Thymus (tissue), 11 donors: ENCODE measurements at regions not wholly inside any gene's neighbourhood (a gene's known extent, or its start where the extent isn't known, plus 50 kb on each side); places are given as distances from the start of the nearest gene placed in this dataset.

Experiments used
- DNase-seq, 9 donors: peaks; one replicate each; pipeline ENCODE4 v3.0.0-alpha.2; 2013; ENCODE audit warnings: low spot score in 9 of 9, low read depth in 6 of 9, missing footprints in 1 of 9
- H3K27ac ChIP-seq, 2 donors: one replicate each; pipeline ENCODE4 v1.5.1; 2013; ENCODE audit warnings: control low read depth in 1 of 2, low read depth in 1 of 2, low read length in 1 of 2, mild to moderate bottlenecking in 1 of 2, moderate library complexity in 1 of 2
- H3K27me3 ChIP-seq, 2 donors: one replicate each; pipeline ENCODE4 v1.5.1; 2013; ENCODE audit warnings: low read length in 1 of 2; ENCODE audit not compliant: control insufficient read depth in 2 of 2, insufficient read depth in 1 of 2
- H3K36me3 ChIP-seq, 2 donors: one replicate each; pipeline ENCODE4 v1.5.1; 2013; ENCODE audit warnings: low read length in 1 of 2, mild to moderate bottlenecking in 1 of 2, moderate library complexity in 1 of 2; ENCODE audit not compliant: control insufficient read depth in 2 of 2, insufficient read depth in 2 of 2
- H3K4me1 ChIP-seq, 2 donors: one replicate each; pipeline ENCODE4 v1.5.1; 2013; ENCODE audit warnings: low read length in 2 of 2; ENCODE audit not compliant: control insufficient read depth in 2 of 2, insufficient read depth in 2 of 2
- H3K4me3 ChIP-seq, 2 donors: one replicate each; pipeline ENCODE4 v1.5.1; 2013; ENCODE audit warnings: low read length in 2 of 2, control low read depth in 1 of 2, mild to moderate bottlenecking in 1 of 2
- H3K9me3 ChIP-seq, 2 donors: one replicate each; pipeline ENCODE4 v1.5.1; 2013; ENCODE audit warnings: low read length in 1 of 2, mild to moderate bottlenecking in 1 of 2; ENCODE audit not compliant: control insufficient read depth in 2 of 2, insufficient read depth in 1 of 2
- WGBS: extraction: QIAGEN DNeasy Blood & Tissue Kit; methylation state at CpG from one replicate; pipeline ENCODE4 v1.1.7; 2013; 5-methylcytosine and 5-hydroxymethylcytosine counted together
- donor health status: healthy.

DNA sequence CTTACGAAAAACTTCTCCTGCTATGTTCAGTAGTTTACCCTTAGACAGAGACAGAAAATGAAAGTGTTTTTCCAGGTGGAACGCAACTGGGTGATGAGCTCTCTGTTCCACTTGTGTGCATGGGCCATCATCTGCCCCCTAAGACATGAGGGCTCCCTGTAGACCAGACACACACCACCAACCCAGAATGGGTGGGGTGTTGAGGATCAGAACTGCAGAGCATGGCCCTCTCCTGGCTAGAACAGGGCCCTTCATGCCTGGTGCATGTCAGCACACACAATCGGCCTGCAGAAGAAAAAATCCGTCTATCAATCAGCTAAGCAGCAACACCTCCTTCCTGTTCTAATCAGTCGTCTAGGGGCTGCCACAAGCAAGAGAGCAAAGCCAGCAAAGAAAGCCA, 186.2 kb upstream of the INHBA start:
- Histone ChIP-seq H3K27me3 (no peaks in the 10 kb centered on the region), H3K27ac (no peak overlapping the region), H3K4me1 (no peaks in the 10 kb centered on the region), H3K9me3 (no peaks in the 10 kb centered on the region), H3K36me3 (no peaks in the 10 kb centered on the region), H3K4me3 (no peak overlapping the region)
- WGBS: 76% methylated on average over 5 of the region's 5 CpGs
- no peak for DNase-seq

DNA sequence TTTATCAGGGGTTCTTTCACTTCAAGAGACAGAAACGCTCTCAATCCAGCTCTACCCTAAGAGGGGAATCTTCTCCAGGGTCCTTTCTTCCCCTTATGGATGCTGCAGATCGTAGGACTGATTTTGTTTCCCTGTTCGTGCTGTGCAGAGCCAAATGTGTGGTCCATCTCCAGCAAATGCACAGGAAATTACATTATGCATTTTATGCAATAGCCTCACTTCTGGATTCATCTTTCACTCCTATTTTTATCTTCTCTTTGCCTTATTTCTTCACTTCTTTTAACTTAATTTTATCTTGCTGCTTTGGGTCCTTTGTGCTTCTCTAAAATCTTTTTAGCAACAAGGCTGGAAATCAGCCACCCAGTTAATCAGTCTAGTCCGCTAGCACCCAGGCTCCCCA, 184.5 kb upstream of the INHBA start:
- DNase-seq: no peak
- no peaks in the 10 kb centered on the region for H3K36me3 ChIP-seq
- no peaks in the 10 kb centered on the region for H3K27me3 ChIP-seq
- WGBS: 96% methylated on average over 4 of the region's 4 CpGs
- no peaks in the 10 kb centered on the region for H3K9me3 ChIP-seq
- no peak overlapping the region for H3K27ac ChIP-seq
- H3K4me3 ChIP-seq: no peak overlapping the region
- H3K4me1 ChIP-seq: no peaks in the 10 kb centered on the region

DNA sequence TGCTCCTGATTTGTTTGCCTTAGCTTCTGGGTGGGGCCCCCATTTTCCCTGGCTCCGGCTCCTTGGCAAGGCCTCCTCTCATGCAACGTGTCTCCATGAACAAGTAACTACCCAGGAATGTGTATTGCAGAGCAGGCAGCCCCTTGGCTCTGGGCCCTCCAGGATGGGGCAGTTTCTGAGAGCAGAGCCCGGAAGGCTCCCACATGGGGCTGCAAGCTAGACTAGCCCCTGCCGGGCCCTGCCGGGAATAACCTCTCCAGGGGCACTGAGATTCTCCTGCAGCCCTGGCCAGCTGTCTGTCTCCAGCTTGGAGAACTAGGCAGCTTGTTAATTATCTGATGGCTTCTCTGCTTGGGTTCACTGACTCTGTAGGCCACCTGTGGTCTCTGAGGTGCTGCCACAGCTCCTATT, 184.0 kb upstream of the INHBA start:
- no peak for DNase-seq
- WGBS: 89% methylated on average over 5 of the region's 5 CpGs
- no peak overlapping the region for H3K4me3 ChIP-seq
- no peaks in the 10 kb centered on the region for H3K36me3 ChIP-seq
- no peak overlapping the region for H3K27ac ChIP-seq
- no peaks in the 10 kb centered on the region for H3K27me3 ChIP-seq
- H3K4me1 ChIP-seq: peaks cover 0 to 2% of the 10 kb centered on the region in 2 donors
- H3K9me3 ChIP-seq: no peaks in the 10 kb centered on the region

DNA sequence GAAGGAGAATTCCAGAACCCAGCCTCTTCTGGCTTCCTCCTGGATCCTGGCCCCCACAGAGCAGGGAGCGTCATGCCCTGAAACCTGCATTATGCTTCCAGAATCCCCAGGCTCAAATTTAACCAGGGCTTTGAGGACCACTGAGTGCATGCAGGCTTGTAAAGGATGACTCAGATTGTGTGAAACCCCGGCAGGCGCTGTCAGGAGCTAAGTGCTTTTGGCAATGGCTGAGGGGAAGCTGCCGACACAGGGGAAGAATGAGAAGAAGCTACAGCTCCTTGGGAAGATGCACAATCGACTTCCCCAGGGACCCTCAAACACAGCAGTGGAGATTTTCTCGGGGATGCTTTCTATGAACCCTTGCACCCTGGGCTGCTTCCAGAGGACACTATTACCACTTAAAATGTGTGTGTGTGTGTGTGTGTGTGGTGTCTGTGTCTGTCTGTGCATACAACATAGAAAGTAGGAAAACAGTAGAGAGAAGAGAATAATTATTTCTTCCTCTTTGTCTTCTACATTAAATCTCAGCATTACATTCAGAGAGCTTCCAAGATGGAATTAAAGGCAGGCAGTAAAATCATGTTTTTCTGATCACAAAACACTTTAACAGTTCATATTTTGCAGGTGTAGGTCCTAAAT, 183.5 kb upstream of the INHBA start:
- no peak for DNase-seq
- Histone ChIP-seq H3K27me3 (no peaks in the 10 kb centered on the region), H3K36me3 (no peaks in the 10 kb centered on the region), H3K27ac (no peak overlapping the region), H3K9me3 (no peaks in the 10 kb centered on the region), H3K4me1 (peaks cover 0 to 2% of the 10 kb centered on the region in 2 donors), H3K4me3 (no peak overlapping the region)
- WGBS: 88% methylated on average over 6 of the region's 6 CpGs

DNA sequence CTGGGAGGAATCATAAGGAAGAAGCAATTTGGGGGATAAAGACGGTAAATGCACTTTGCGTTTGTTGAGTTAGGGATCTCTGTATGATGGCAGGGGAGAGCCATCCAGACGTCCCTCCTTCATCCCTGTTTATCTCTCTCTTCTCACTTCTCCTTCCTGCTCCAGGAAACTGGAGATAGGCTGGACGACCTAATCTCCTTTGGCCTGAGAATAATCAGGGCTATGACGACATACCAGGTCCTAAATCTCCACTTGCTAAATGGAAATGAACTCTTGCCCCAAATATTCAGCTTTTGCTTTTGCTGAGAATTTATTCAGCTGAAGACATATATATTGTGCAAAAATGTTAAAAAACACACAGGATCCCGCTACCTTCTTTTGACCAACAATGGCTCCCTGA, 182.9 kb upstream of the INHBA start:
- 81% methylated on average over 6 of the region's 6 CpGs for WGBS
- Histone ChIP-seq H3K4me1 (peaks cover 0 to 2% of the 10 kb centered on the region in 2 donors), H3K9me3 (no peaks in the 10 kb centered on the region), H3K27me3 (no peaks in the 10 kb centered on the region), H3K27ac (no peak overlapping the region), H3K4me3 (no peak overlapping the region), H3K36me3 (no peaks in the 10 kb centered on the region)
- no peak for DNase-seq

DNA sequence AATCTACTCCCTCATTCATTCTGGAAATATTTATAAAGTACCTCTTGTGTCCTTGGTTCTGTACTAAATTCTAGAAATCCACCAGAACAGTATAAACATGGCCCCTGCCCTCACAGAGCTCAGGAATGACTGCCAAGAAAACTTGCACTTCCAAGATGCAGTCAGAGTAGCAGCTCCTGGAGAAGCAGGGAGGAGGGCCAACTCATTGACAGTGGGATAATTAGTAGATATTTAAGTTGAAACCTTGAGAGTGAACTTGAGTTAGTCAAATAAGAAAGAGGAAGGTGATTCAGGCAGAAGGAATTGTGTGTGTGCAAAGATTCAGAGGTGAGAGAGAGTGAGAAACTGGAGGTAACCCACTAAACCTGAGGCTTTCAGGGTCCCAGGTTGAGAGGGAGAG, 182.2 kb upstream of the INHBA start:
- H3K9me3 ChIP-seq: no peaks in the 10 kb centered on the region
- no peaks in the 10 kb centered on the region for H3K27me3 ChIP-seq
- no peaks in the 10 kb centered on the region for H3K36me3 ChIP-seq
- peaks cover 0 to 2% of the 10 kb centered on the region in 2 donors for H3K4me1 ChIP-seq
- no peak for DNase-seq
- H3K4me3 ChIP-seq: no peak overlapping the region
- no peak overlapping the region for H3K27ac ChIP-seq

DNA sequence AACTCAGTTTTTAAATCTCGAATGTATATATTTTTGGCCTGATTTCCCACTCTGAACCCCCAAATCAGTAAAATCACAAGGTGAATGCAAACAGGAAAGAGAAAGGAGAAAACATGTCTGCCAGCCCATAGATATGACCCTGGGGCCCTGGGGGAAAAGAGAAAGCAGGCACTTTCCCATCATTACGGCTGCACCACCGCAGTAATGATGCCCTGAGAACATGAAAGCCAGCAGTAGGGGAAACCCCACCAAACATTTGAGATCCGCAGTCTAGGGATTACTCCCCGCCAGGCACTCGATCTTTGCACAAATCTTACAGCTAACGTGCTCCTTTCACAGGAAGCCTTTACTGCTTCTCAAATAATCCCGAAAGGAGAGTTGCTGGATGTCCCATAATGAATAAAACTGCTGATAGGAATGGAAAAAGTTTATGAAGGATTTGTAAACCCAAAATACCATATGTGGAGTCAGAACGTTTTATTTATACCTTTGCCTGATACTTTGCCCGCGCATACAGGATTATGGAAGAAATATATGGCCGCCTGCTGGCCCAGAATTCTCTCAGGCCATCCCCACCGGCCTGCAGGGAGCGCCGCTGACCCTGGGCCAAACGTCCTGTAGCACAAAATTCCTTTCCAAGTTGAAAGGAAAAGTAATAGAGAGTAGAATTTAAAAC, 180.0 kb upstream of the INHBA start:
- peaks cover 0 to 2% of the 10 kb centered on the region in 2 donors for H3K4me1 ChIP-seq
- DNase-seq: no peak
- no peaks in the 10 kb centered on the region for H3K36me3 ChIP-seq
- H3K4me3 ChIP-seq: no peak overlapping the region
- H3K27ac ChIP-seq: no peak overlapping the region
- H3K27me3 ChIP-seq: no peaks in the 10 kb centered on the region
- H3K9me3 ChIP-seq: no peaks in the 10 kb centered on the region
- WGBS: 93% methylated on average over 16 of the region's 16 CpGs

DNA sequence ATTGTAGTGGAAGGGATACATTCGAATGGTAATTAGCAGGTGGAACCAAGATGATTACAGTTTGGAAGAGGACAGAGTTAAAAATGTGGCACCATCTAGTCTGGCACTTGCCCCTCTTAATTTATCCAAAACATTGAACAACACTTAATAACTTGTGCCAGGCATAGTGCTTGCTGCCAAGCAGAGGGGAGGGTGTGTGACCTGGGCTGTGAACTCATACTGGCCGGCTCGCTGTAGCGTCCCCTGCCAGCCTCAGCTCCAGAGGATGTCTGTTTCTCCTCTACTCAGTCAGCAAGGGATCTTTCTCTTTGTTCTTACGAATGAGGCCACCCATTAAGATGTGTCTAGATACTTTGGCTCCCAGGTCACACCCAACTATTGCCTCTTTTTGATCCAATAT, 179.4 kb upstream of the INHBA start:
- peaks cover 0 to 2% of the 10 kb centered on the region in 2 donors for H3K4me1 ChIP-seq
- 92% methylated on average over 5 of the region's 5 CpGs for WGBS
- no peak overlapping the region for H3K4me3 ChIP-seq
- DNase-seq: no peak
- peak overlapping the region in 1 of 2 donors; percentile 33 for H3K27ac ChIP-seq
- H3K36me3 ChIP-seq: no peaks in the 10 kb centered on the region
- no peaks in the 10 kb centered on the region for H3K9me3 ChIP-seq
- no peaks in the 10 kb centered on the region for H3K27me3 ChIP-seq

DNA sequence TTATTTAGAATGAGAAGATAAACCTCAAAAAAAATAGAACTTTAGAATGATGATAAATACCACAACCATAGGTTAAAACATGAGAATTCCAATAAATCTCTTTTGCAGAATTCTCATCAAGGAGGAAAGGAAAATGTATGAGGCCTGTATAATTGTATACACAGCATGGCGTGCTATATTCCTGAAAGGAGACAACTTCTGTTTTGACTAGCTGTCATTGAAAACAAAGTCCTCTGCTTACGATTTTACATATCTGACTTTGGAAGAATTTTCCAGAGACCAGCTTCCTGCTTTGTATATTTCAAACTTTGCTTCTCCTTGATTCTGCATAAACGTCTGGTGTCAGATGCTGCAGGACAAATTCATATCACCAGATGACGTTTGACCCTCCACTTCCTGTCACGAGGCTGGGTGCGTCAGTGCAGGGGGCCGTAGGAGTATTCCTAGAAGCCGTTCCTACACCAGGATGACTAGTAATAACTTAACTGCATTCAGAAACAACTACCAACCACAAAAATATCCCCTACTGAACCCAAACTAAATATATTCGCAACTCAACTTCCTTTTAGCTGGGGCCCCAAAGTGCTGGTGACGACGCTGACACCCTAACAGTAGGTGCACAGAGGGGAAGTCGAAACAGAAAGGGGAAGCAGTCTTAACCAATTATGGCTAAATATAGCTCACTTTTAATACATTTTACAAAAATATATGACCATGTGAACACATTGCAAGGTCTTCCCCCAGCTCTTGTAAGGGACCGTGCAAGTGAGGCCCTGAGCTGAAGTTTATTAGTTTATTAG, 178.6 kb upstream of the INHBA start:
- WGBS: 17% methylated on average over 13 of the region's 13 CpGs
- Histone ChIP-seq H3K27me3 (no peaks in the 10 kb centered on the region), H3K9me3 (no peaks in the 10 kb centered on the region), H3K27ac (peak overlapping the region in 1 of 2 donors; percentile 51), H3K36me3 (no peaks in the 10 kb centered on the region), H3K4me1 (peaks cover 0 to 2% of the 10 kb centered on the region in 2 donors), H3K4me3 (peak overlapping the region in 1 of 2 donors; percentile 11)
- DNase-seq: peak; percentile 1 to 67 (median 26)
